Hepatocyte (in vitro differentiated cells): ENCODE measurements at regions not wholly inside any gene's neighbourhood (a gene's known extent, or its start where the extent isn't known, plus 50 kb on each side); places are given as distances from the start of the nearest gene placed in this dataset.

ENCODE experiments used
- EZH2phosphoT487 ChIP-seq: fragments of 200-600 bp; sonication (generic); IDR thresholded peaks from one replicate; pipeline ENCODE4 v1.6.1; 2018; ENCODE audit warnings: antibody characterized with exemption, mild to moderate bottlenecking, low read depth, moderate library complexity; ENCODE audit not compliant: unreplicated experiment, severe bottlenecking
- TF ChIP-seq, protein P1 (sequence below): fragments of 200-600 bp; sonication (generic); IDR thresholded peaks from 2 replicates; pipeline ENCODE4 v1.5.1; 2016; ENCODE audit warnings: antibody characterized with exemption, mild to moderate bottlenecking; ENCODE audit not compliant: poor library complexity

GRCh38 chr2:145407-145806 lies 99.1 kb upstream of the FAM110C start:
- TF ChIP-seq EZH2phosphoT487, result no peak
- TF ChIP-seq, protein P1, sequence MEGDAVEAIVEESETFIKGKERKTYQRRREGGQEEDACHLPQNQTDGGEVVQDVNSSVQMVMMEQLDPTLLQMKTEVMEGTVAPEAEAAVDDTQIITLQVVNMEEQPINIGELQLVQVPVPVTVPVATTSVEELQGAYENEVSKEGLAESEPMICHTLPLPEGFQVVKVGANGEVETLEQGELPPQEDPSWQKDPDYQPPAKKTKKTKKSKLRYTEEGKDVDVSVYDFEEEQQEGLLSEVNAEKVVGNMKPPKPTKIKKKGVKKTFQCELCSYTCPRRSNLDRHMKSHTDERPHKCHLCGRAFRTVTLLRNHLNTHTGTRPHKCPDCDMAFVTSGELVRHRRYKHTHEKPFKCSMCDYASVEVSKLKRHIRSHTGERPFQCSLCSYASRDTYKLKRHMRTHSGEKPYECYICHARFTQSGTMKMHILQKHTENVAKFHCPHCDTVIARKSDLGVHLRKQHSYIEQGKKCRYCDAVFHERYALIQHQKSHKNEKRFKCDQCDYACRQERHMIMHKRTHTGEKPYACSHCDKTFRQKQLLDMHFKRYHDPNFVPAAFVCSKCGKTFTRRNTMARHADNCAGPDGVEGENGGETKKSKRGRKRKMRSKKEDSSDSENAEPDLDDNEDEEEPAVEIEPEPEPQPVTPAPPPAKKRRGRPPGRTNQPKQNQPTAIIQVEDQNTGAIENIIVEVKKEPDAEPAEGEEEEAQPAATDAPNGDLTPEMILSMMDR, result no peak
